Kidney (tissue), 13 donors: ENCODE measurements at regions not wholly inside any gene's neighbourhood (a gene's known extent, or its start where the extent isn't known, plus 50 kb on each side); places are given as distances from the start of the nearest gene placed in this dataset.

Experiments used
- DNase-seq, 5 donors: peaks; one replicate each; pipeline ENCODE4 v3.0.0-alpha.2; 2013 to 2020
- FAIRE-seq: peaks from 2 replicates; lab custom pipeline; 2012; peaks lifted over from hg19 to GRCh38; lab: Jason Lieb, UNC
- H3K27ac ChIP-seq, 2 donors: one replicate each; pipeline ENCODE4 v1.7.0; 2013; ENCODE audit warnings: low read depth in 2 of 2, low read length in 2 of 2, inconsistent platforms in 1 of 2
- H3K27me3 ChIP-seq: one replicate; pipeline ENCODE4 v1.7.1; 2013; ENCODE audit warnings: low read length, inconsistent platforms; ENCODE audit not compliant: control insufficient read depth, insufficient read depth
- H3K36me3 ChIP-seq, 3 donors: one replicate each; pipeline versions ENCODE4 v1.7.0 to v1.7.1; 2013; ENCODE audit warnings: low read length in 3 of 3, control low read depth in 1 of 3, inconsistent platforms in 1 of 3; ENCODE audit not compliant: insufficient read depth in 3 of 3, control insufficient read depth in 2 of 3
- H3K4me1 ChIP-seq, 3 donors: one replicate each; pipeline versions ENCODE4 v1.7.0 to v1.7.1; 2013; ENCODE audit warnings: low read length in 3 of 3, inconsistent platforms in 1 of 3, low read depth in 1 of 3; ENCODE audit not compliant: control insufficient read depth in 2 of 3, insufficient read depth in 2 of 3
- H3K4me3 ChIP-seq, 3 donors: one replicate each; pipeline versions ENCODE4 v1.7.0 to v1.8.1; 2013; ENCODE audit warnings: low read length in 3 of 3, control low read depth in 1 of 3, inconsistent platforms in 1 of 3
- H3K9ac ChIP-seq, 3 donors: one replicate each; pipeline versions ENCODE4 v1.7.0 to v1.7.1; 2013; ENCODE audit warnings: low read length in 3 of 3, control low read depth in 1 of 3, inconsistent platforms in 1 of 3
- H3K9me3 ChIP-seq, 3 donors: one replicate each; pipeline versions ENCODE4 v1.7.0 to v1.7.1; 2013; ENCODE audit warnings: low read length in 3 of 3, control low read depth in 1 of 3, inconsistent platforms in 1 of 3; ENCODE audit not compliant: control insufficient read depth in 2 of 3, insufficient read depth in 1 of 3
- CTCF ChIP-seq: IDR thresholded peaks from 3 replicates; pipeline ENCODE4 v1.5.1; 2012; ENCODE audit warnings: mild to moderate bottlenecking, moderate library complexity, borderline replicate concordance; ENCODE audit not compliant: insufficient read depth; ENCODE audit errors: extremely low read depth
- intact Hi-C: fragments of 100-400 bp; cut with DNase I; formaldehyde crosslinking; loops from one replicate; pipeline ENCODE4 v1.11.1; 2022
- donor health status: control.
- donor health status: control.
- donor health status: control.
- donor health status: control.
- donor health status: control.
- donor health status: DM: yes; HTN: yes; CAD: no.
- donor health status: Normal renal cell carcinoma (clear cell type).

DNA sequence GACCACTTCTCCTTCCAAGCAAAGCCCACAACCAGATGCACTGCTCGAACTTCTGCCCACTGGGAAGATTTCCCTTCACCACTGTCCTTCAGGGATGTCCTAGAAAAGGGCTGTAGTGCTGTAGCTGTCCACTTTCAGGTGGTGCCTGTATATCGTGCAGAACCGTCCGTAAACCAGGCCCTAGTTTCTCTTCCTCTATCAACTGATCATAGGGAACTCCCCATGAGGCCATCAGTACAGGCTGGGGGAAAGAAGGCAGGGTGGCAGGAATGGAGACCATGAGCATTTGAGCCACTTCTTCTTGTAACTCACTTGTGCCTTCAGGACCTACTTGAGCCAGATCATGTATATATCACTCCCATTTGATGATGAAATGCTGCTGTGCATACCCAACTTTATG is 57.3 kb upstream of the FAM9B start:
- Histone ChIP-seq H3K4me3 (no peak overlapping the region), H3K9me3 (no peaks in the 10 kb centered on the region), H3K27me3 (no peaks in the 10 kb centered on the region), H3K9ac (no peak overlapping the region), H3K36me3 (no peaks in the 10 kb centered on the region), H3K4me1 (no peaks in the 10 kb centered on the region), H3K27ac (no peak overlapping the region)
- intact Hi-C loops = no loop called here
- FAIRE-seq = no peak
- TF ChIP-seq CTCF = no peak
- DNase-seq = no peak

- H3K27ac ChIP-seq = no peak overlapping the region
Observed at GRCh38 chrX:9102956-9103355, 69.0 kb upstream of the FAM9B start.

GRCh38 chrX:9108054-9108453 is 74.1 kb upstream of the FAM9B start:
- Histone ChIP-seq H3K4me1 (no peaks in the 10 kb centered on the region), H3K36me3 (no peaks in the 10 kb centered on the region), H3K9me3 (no peaks in the 10 kb centered on the region), H3K9ac (no peak overlapping the region), H3K27ac (no peak overlapping the region), H3K4me3 (no peak overlapping the region), H3K27me3 (peaks cover 3% of the 10 kb centered on the region)
- DNase-seq = no peak
- intact Hi-C loops = no loop called here
- no peak for TF ChIP-seq CTCF
- FAIRE-seq = no peak

More at GRCh38 chrX:9102956-9103355, 69.0 kb upstream of the FAM9B start:
- intact Hi-C loops = no loop called here
- FAIRE-seq = no peak
- peaks cover 3% of the 10 kb centered on the region for H3K27me3 ChIP-seq
- H3K9ac ChIP-seq = no peak overlapping the region
- no peak for TF ChIP-seq CTCF
- no peaks in the 10 kb centered on the region for H3K36me3 ChIP-seq
- no peak for DNase-seq
- no peaks in the 10 kb centered on the region for H3K4me1 ChIP-seq
- no peak overlapping the region for H3K4me3 ChIP-seq
- no peaks in the 10 kb centered on the region for H3K9me3 ChIP-seq

DNA sequence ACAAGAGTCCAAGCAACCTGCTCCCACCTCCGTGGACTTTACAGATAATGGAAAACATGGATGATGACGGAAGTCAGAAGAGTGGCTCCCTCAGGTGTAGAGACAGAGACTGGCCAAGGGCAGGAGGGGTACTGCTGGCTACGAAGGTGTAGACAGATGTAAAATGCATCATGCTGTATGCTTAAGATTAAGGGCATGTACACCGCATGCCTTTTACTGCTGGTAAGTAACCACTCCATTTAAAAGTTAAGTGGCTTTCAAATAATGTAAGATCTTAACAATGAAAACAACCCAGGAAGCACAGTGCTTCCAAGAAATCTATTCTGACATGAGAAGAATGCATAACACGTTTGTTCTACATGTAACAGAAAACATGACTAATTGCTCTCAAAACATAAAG is 76.9 kb upstream of the FAM9B start:
- no peak for FAIRE-seq
- H3K4me3 ChIP-seq = no peak overlapping the region
- H3K9me3 ChIP-seq = no peaks in the 10 kb centered on the region
- no peak overlapping the region for H3K27ac ChIP-seq
- intact Hi-C loops = no loop called here
- TF ChIP-seq CTCF = no peak
- H3K4me1 ChIP-seq = no peaks in the 10 kb centered on the region
- no peaks in the 10 kb centered on the region for H3K27me3 ChIP-seq
- H3K9ac ChIP-seq = no peak overlapping the region
- DNase-seq = no peak
- no peaks in the 10 kb centered on the region for H3K36me3 ChIP-seq
